ENCODE measurements at regions not wholly inside any gene's neighbourhood (a gene's known extent, or its start where the extent isn't known, plus 50 kb on each side); places are given as distances from the start of the nearest gene placed in this dataset.
"Not testable (repeated sequence)": the region's sequence is repeated elsewhere in the genome, so short reads cannot be mapped to it uniquely, and the experiment has no call there.

GRCh38 chr3:152213203-152213602, 55.5 kb upstream of the MBNL1 start:
- Mint-ChIP-seq H3K36me3 (peaks cover 3 to 5% of the 10 kb centered on the region in 2 donors), H3K4me3 (peak overlapping the region in 1 of 2 donors; percentile 36), H3K27ac (peak overlapping the region; percentile 71 to 92 (median 87)), H3K27me3 (ENCODE audit: low read depth in 3 of 3) (no peaks in the 10 kb centered on the region), H3K9me3 (peaks cover 9 to 12% (median 11%) of the 10 kb centered on the region in 7 donors), H3K4me1 (peaks cover 30% of the 10 kb centered on the region)
- intact Hi-C loops (cut with micrococcal nuclease), result no loop called here
- no peaks in the 10 kb centered on the region for H3K27me3 ChIP-seq (ENCODE audit: control insufficient read depth in 2 of 2, insufficient read depth in 2 of 2, low read length in 2 of 2)
- H2AFZ ChIP-seq (ENCODE audit: insufficient read depth, low read depth, low read length, poor library complexity, severe bottlenecking), result peak overlapping the region; percentile 43
- peak overlapping the region in 1 of 2 donors; percentile 69 for H3K27ac ChIP-seq (ENCODE audit: low read depth in 1 of 2, low read length in 2 of 2)
- H3K79me2 ChIP-seq (ENCODE audit: insufficient read depth, low read length), result peaks cover 6% of the 10 kb centered on the region
- no peaks in the 10 kb centered on the region for H3K36me3 ChIP-seq (replicated peaks in 1 of 2; ENCODE audit: control insufficient read depth in 1 of 2, insufficient read depth in 2 of 2, low read length in 2 of 2)
- peaks cover 18 to 21% of the 10 kb centered on the region in 2 donors for H3K4me1 ChIP-seq (ENCODE audit: control insufficient read depth in 1 of 2, insufficient read depth in 2 of 2, low read length in 2 of 2)
- DNase-seq, result peak in 2 of 3 donors; percentile 48 to 65
- H3K9me3 ChIP-seq (replicated peaks in 1 of 2; ENCODE audit: control insufficient read depth in 1 of 2, insufficient read depth in 1 of 2, low read length in 2 of 2), result peaks cover 3 to 10% of the 10 kb centered on the region in 2 donors
- no peak overlapping the region for H3K9ac ChIP-seq (ENCODE audit: insufficient read depth, low read length, poor library complexity, severe bottlenecking)
- H3K4me3 ChIP-seq (replicated peaks in 1 of 3; ENCODE audit: low read depth in 2 of 3, low read length in 3 of 3), result peak overlapping the region in 1 of 3 experiments; percentile 10
- TF ChIP-seq, protein P1, sequence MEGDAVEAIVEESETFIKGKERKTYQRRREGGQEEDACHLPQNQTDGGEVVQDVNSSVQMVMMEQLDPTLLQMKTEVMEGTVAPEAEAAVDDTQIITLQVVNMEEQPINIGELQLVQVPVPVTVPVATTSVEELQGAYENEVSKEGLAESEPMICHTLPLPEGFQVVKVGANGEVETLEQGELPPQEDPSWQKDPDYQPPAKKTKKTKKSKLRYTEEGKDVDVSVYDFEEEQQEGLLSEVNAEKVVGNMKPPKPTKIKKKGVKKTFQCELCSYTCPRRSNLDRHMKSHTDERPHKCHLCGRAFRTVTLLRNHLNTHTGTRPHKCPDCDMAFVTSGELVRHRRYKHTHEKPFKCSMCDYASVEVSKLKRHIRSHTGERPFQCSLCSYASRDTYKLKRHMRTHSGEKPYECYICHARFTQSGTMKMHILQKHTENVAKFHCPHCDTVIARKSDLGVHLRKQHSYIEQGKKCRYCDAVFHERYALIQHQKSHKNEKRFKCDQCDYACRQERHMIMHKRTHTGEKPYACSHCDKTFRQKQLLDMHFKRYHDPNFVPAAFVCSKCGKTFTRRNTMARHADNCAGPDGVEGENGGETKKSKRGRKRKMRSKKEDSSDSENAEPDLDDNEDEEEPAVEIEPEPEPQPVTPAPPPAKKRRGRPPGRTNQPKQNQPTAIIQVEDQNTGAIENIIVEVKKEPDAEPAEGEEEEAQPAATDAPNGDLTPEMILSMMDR (IDR thresholded peaks at IDR 0.05), result no peak
- peak overlapping the region; percentile 12 for H3K4me2 ChIP-seq (replicated peaks; ENCODE audit: extremely low read depth, low read length, poor library complexity, severe bottlenecking)
- no peaks in the 10 kb centered on the region for H4K20me1 ChIP-seq (ENCODE audit: insufficient read depth, low read length)

- TF ChIP-seq, protein P1 (IDR thresholded peaks at IDR 0.05), result no peak
- Histone ChIP-seq H3K4me1 (ENCODE audit: control insufficient read depth in 1 of 2, insufficient read depth in 2 of 2, low read length in 2 of 2) (peaks cover 25 to 29% of the 10 kb centered on the region in 2 donors), H3K4me3 (replicated peaks in 1 of 3; ENCODE audit: low read depth in 2 of 3, low read length in 3 of 3) (no peak overlapping the region), H3K36me3 (replicated peaks in 1 of 2; ENCODE audit: control insufficient read depth in 1 of 2, insufficient read depth in 2 of 2, low read length in 2 of 2) (no peaks in the 10 kb centered on the region), H2AFZ (ENCODE audit: insufficient read depth, low read depth, low read length, poor library complexity, severe bottlenecking) (peak overlapping the region; percentile 15), H4K20me1 (ENCODE audit: insufficient read depth, low read length) (no peaks in the 10 kb centered on the region), H3K9ac (ENCODE audit: insufficient read depth, low read length, poor library complexity, severe bottlenecking) (no peak overlapping the region), H3K9me3 (replicated peaks in 1 of 2; ENCODE audit: control insufficient read depth in 1 of 2, insufficient read depth in 1 of 2, low read length in 2 of 2) (peaks cover 0 to 3% of the 10 kb centered on the region in 2 donors), H3K4me2 (replicated peaks; ENCODE audit: extremely low read depth, low read length, poor library complexity, severe bottlenecking) (no peak overlapping the region), H3K27ac (ENCODE audit: low read depth in 1 of 2, low read length in 2 of 2) (peak overlapping the region in 1 of 2 donors; percentile 69), H3K27me3 (ENCODE audit: control insufficient read depth in 2 of 2, insufficient read depth in 2 of 2, low read length in 2 of 2) (no peaks in the 10 kb centered on the region), H3K79me2 (ENCODE audit: insufficient read depth, low read length) (peaks cover 11% of the 10 kb centered on the region)
- H3K36me3 Mint-ChIP-seq, result peaks cover 0 to 2% of the 10 kb centered on the region in 2 donors
- peaks cover 34% of the 10 kb centered on the region for H3K4me1 Mint-ChIP-seq
- no CpG with 5 or more reads among the region's 1 CpG for WGBS (ENCODE audit: insufficient coverage)
- intact Hi-C loops (cut with micrococcal nuclease), result no loop called here
- peaks cover 2 to 5% (median 4%) of the 10 kb centered on the region in 7 donors for H3K9me3 Mint-ChIP-seq
- H3K4me3 Mint-ChIP-seq, result no peak overlapping the region
- H3K27ac Mint-ChIP-seq, result peak overlapping the region in 5 of 7 donors; percentile 51 to 92 (median 77)
- DNase-seq, result no peak
- peaks cover 0 to 2% (median 0%) of the 10 kb centered on the region in 3 donors for H3K27me3 Mint-ChIP-seq (ENCODE audit: low read depth in 3 of 3)
These were observed 54.8 kb upstream of the MBNL1 start for GRCh38 chr3:152213938-152214337.

GRCh38 chr3:152216960-152217865, 51.5 kb upstream of the MBNL1 start:
- H3K36me3 Mint-ChIP-seq; H3K27me3 ChIP-seq (ENCODE audit: control insufficient read depth in 2 of 2, insufficient read depth in 2 of 2, low read length in 2 of 2); H3K9me3 ChIP-seq (replicated peaks in 1 of 2; ENCODE audit: control insufficient read depth in 1 of 2, insufficient read depth in 1 of 2, low read length in 2 of 2); H2AFZ ChIP-seq (ENCODE audit: insufficient read depth, low read depth, low read length, poor library complexity, severe bottlenecking); H3K9me3 Mint-ChIP-seq; H3K4me2 ChIP-seq (replicated peaks; ENCODE audit: extremely low read depth, low read length, poor library complexity, severe bottlenecking); H3K36me3 ChIP-seq (replicated peaks in 1 of 2; ENCODE audit: control insufficient read depth in 1 of 2, insufficient read depth in 2 of 2, low read length in 2 of 2); H3K4me3 ChIP-seq (replicated peaks in 1 of 3; ENCODE audit: low read depth in 2 of 3, low read length in 3 of 3); H3K9ac ChIP-seq (ENCODE audit: insufficient read depth, low read length, poor library complexity, severe bottlenecking); DNase-seq; intact Hi-C loops (cut with micrococcal nuclease); H3K27me3 Mint-ChIP-seq (ENCODE audit: low read depth in 3 of 3); H3K27ac ChIP-seq (ENCODE audit: low read depth in 1 of 2, low read length in 2 of 2); H3K4me3 Mint-ChIP-seq; H4K20me1 ChIP-seq (ENCODE audit: insufficient read depth, low read length); H3K27ac Mint-ChIP-seq: not testable (repeated sequence)
- 98% methylated on average over 32 of the region's 34 CpGs for WGBS (ENCODE audit: insufficient coverage)
- peaks cover 16% of the 10 kb centered on the region for H3K79me2 ChIP-seq (ENCODE audit: insufficient read depth, low read length)
- peaks cover 62% of the 10 kb centered on the region for H3K4me1 Mint-ChIP-seq
- peaks cover 43 to 60% of the 10 kb centered on the region in 2 donors for H3K4me1 ChIP-seq (ENCODE audit: control insufficient read depth in 1 of 2, insufficient read depth in 2 of 2, low read length in 2 of 2)

Data from CD14-positive monocyte (primary cell).